K562 (cell line): ENCODE measurements at regions not wholly inside any gene's neighbourhood (a gene's known extent, or its start where the extent isn't known, plus 50 kb on each side); places are given as distances from the start of the nearest gene placed in this dataset.
A peak's percentile ranks its signal among the peaks of the same experiment; 100 is the strongest.

Experiments
- ATAC-seq: fragments of 200-7000 bp; cut with Tn5 transposase; 3 replicates; pipeline ENCODE4 v1.9.1; 2020; ENCODE audit warnings: moderate library complexity
- BruUV-seq: library from RNA; stranded (reverse); fragments of 400-500 nt; replicated peaks from 2 replicates; lab custom pipeline; 2021; lab: Mats Ljungman, UMichigan
- CTCF ChIA-PET: fragments of 300-600 bp; formaldehyde crosslinking; extraction: SDS; loops from one replicate; lab custom pipeline; 2021; ENCODE audit warnings: low intra/inter-chr PET ratio; lab: Yijun Ruan, JAX
- POLR2A ChIA-PET: fragments of 300-600, 350-650 bp; sonication (Branson Sonifier 250); formaldehyde crosslinking; extraction: SDS; loops from one replicate; lab custom pipeline; 2021; ENCODE audit warnings: antibody characterized with exemption, inconsistent platforms; lab: Yijun Ruan, JAX
- DNase-seq, 4 experiments: peaks; one replicate each; pipeline versions ENCODE4 v3.0.0 to v3.0.0-alpha.2; 2011 to 2018; ENCODE audit warnings: low spot score in 3 of 4, mixed read lengths in 3 of 4; ENCODE audit errors: extremely low read depth in 1 of 4
- FAIRE-seq: peaks from 2 replicates; lab custom pipeline; 2011; peaks lifted over from hg19 to GRCh38; lab: Jason Lieb, UNC
- H2AFZ ChIP-seq: 2 replicates; pipeline ENCODE4 v1.6.0; 2011; ENCODE audit warnings: low read depth, low read length, control low read depth, inconsistent platforms
- H3K27ac ChIP-seq: fragments of 200-600 bp; 3 replicates; pipeline ENCODE4 v1.8.0; 2011; ENCODE audit warnings: low read depth, mild to moderate bottlenecking, control low read depth, inconsistent platforms, low read length, moderate library complexity, mixed read lengths; ENCODE audit errors: extremely low read depth
- H3K27me3 ChIP-seq, 2 experiments: fragments of 300-600 bp in 1 of 2; 2 replicates in 1 of 2; 3 replicates in 1 of 2; pipeline versions ENCODE4 v1.6.0 to v1.8.0; 2011; ENCODE audit warnings: inconsistent platforms in 2 of 2, low read length in 2 of 2, mild to moderate bottlenecking in 1 of 2, mixed read lengths in 1 of 2, moderate library complexity in 1 of 2; ENCODE audit not compliant: control insufficient read depth in 2 of 2, insufficient read depth in 2 of 2
- H3K36me3 ChIP-seq: fragments of 300-600 bp; 3 replicates; pipeline ENCODE4 v1.8.0; 2011; ENCODE audit warnings: mild to moderate bottlenecking, low read length, inconsistent platforms; ENCODE audit not compliant: control insufficient read depth, insufficient read depth
- H3K4me1 ChIP-seq, 2 experiments: fragments of 200-600 bp in 1 of 2; replicated peaks in 1 of 2; 2 replicates in 1 of 2; 3 replicates in 1 of 2; pipeline versions ENCODE4 v1.5.1 to v1.8.0; 2011; ENCODE audit warnings: inconsistent platforms in 2 of 2, low read length in 2 of 2, mild to moderate bottlenecking in 1 of 2, mixed read lengths in 1 of 2, moderate library complexity in 1 of 2; ENCODE audit not compliant: control insufficient read depth in 2 of 2, insufficient read depth in 2 of 2
- H3K4me2 ChIP-seq: 2 replicates; pipeline ENCODE4 v1.6.1; 2011; ENCODE audit warnings: low read length, control low read depth, inconsistent platforms, mixed read lengths; ENCODE audit not compliant: insufficient read depth
- H3K4me3 ChIP-seq: fragments of 200-600 bp; sonication (generic), shearing (Covaris generic); 2 replicates; pipeline ENCODE4 v1.5.1; 2016; ENCODE audit warnings: control low read depth, inconsistent platforms
- H3K79me2 ChIP-seq: fragments of 200-600 bp; 3 replicates; pipeline ENCODE4 v1.8.0; 2011; ENCODE audit warnings: low read length, inconsistent platforms; ENCODE audit not compliant: control insufficient read depth, insufficient read depth
- H3K9ac ChIP-seq, 2 experiments: 2 replicates each; pipeline versions ENCODE4 v1.6.0 to v1.6.1; 2011; ENCODE audit warnings: low read depth in 2 of 2, low read length in 2 of 2, control low read depth in 1 of 2, inconsistent platforms in 1 of 2, mild to moderate bottlenecking in 1 of 2, mixed read lengths in 1 of 2; ENCODE audit not compliant: insufficient read depth in 1 of 2
- H3K9me1 ChIP-seq: one replicate; pipeline ENCODE4 v1.6.0; 2011; ENCODE audit warnings: inconsistent platforms, mild to moderate bottlenecking, low read length, moderate library complexity; ENCODE audit not compliant: control insufficient read depth, insufficient read depth
- H3K9me3 ChIP-seq: replicated peaks from 2 replicates; pipeline ENCODE4 v1.5.1; 2011; ENCODE audit warnings: low read depth, low read length, inconsistent platforms; ENCODE audit not compliant: control insufficient read depth, insufficient read depth
- H4K20me1 ChIP-seq: replicated peaks from 2 replicates; pipeline ENCODE4 v1.6.1; 2011; ENCODE audit warnings: low read length, inconsistent platforms, mixed read lengths; ENCODE audit not compliant: control insufficient read depth, insufficient read depth
- CREM ChIP-seq: IDR thresholded peaks from 2 replicates; pipeline ENCODE4 v1.6.1; 2014; ENCODE audit warnings: antibody characterized with exemption, low read depth
- ELF4 ChIP-seq: fragments of 450-650 bp; formaldehyde crosslinking; IDR thresholded peaks from 2 replicates; pipeline ENCODE4 v1.4.0; 2022; ENCODE audit warnings: missing genetic modification characterization
- KAT2B ChIP-seq: IDR thresholded peaks from one replicate; pipeline ENCODE4 v1.6.1; 2012; ENCODE audit warnings: low read depth, mild to moderate bottlenecking, control low read depth, inconsistent platforms, low read length, moderate library complexity
- U2AF1 ChIP-seq: fragments of 200-400 bp; formaldehyde crosslinking; optimal IDR thresholded peaks from 2 replicates; pipeline ENCODE3; 2017; ENCODE audit warnings: mild to moderate bottlenecking, low read depth, low read length, moderate library complexity
- ZFX ChIP-seq: sonication (generic); formaldehyde crosslinking; IDR thresholded peaks from 2 replicates; pipeline ENCODE4 v1.8.0; 2022; ENCODE audit warnings: mild to moderate bottlenecking, missing genetic modification reagents, moderate library complexity
- ZNF212 ChIP-seq: fragments of 450-650 bp; formaldehyde crosslinking; IDR thresholded peaks from 2 replicates; pipeline ENCODE4 v1.4.0; 2020; ENCODE audit warnings: mild to moderate bottlenecking
- WGBS: fragments of 100-300 bp; shearing (Covaris generic); methylation state at CpG from one replicate; pipeline ENCODE4 v1.1.6; 2016; ENCODE audit warnings: low coverage, mixed read lengths; ENCODE audit not compliant: insufficient coverage; ENCODE audit errors: missing lambda C conversion rate; 5-methylcytosine and 5-hydroxymethylcytosine counted together
- in situ Hi-C: fragments of 300-500 bp; cut with MboI; formaldehyde crosslinking; loops from 4 replicates; pipeline ENCODE4 v1.15.0; 2018; ENCODE audit warnings: inconsistent platforms, mixed read lengths
- intact Hi-C: fragments of 100-400 bp; cut with micrococcal nuclease; formaldehyde crosslinking; loops from 2 replicates; pipeline ENCODE4 v1.14.2; 2022
- TF ChIP-seq, protein P1 (sequence below): fragments of 450-650 bp; formaldehyde crosslinking; IDR thresholded peaks from 2 replicates; pipeline ENCODE4 v1.4.0; 2020; ENCODE audit warnings: mild to moderate bottlenecking, moderate library complexity
- TF ChIP-seq, protein P2 (sequence below): fragments of 200-800 bp; sonication (Bioruptor generic); IDR thresholded peaks from 2 replicates; pipeline ENCODE4 v1.6.1; 2016; ENCODE audit warnings: missing genetic modification characterization, missing compliant biosample characterization
- TF ChIP-seq, protein P3 (sequence below): fragments of 450-650 bp; IDR thresholded peaks from 2 replicates; pipeline ENCODE4 v1.6.1; 2017; ENCODE audit warnings: antibody characterized with exemption, mild to moderate bottlenecking

DNA sequence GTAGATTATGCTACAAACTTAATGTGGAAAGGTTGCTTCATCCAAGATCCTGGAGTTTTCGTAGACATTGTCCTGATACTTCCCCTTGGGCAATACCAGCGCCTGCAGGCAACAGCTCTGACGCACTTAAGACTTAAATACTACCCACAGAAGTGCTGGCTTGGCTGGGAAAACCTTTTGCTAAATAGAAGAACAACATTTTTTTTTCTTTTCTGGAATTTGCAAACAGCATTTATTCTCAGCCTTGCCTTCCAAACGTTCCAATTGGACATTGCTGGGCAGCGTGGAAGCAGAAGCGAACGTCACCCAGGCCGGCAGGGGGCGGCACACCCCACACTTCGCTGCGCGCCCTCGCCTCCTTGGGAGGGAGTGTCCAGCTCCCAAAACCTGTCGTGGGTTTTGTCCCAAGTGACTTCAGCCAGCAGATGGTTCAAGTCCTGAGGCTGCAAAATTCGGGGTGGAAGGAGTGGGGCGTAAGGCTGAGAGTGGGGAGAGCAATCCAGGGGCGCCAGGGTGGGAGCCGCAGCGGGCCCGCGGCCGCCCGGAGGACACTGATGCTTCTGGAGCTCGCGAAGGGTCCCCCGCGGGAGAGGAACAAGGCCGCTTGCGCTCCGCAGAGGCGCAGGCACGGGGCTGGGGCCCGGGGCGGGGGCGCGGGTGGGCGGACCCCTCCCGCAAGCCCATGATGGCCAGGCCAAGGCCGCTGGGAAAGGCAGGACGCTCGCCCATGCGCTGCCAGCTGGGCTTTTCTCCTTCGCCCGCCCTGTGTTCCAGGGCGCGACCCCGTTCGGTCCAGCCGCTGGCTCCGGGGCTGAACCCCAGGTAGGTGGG is 60.8 kb upstream of the MAP3K4 start:
- peaks cover 6 to 16% of the 10 kb centered on the region in 2 experiments; a peak in 4 of 5 replicates for H3K4me1 ChIP-seq
- CTCF ChIA-PET, result no interaction called here
- FAIRE-seq (no peak), ATAC-seq (no peak), DNase-seq (peak in 2 of 4 experiments; percentile 28)
- POLR2A ChIA-PET, result no interaction called here
- no peak overlapping the region for H3K4me2 ChIP-seq
- no peak overlapping the region for H2AFZ ChIP-seq
- H3K4me3 ChIP-seq, result no peak overlapping the region
- H3K9me3 ChIP-seq, result no peaks in the 10 kb centered on the region
- H3K79me2 ChIP-seq, result no peaks in the 10 kb centered on the region
- no TSS peak for BruUV-seq
- no peaks in the 10 kb centered on the region; a peak in 1 of 5 replicates for H3K27me3 ChIP-seq
- H3K36me3 ChIP-seq, result no peaks in the 10 kb centered on the region
- H4K20me1 ChIP-seq, result no peaks in the 10 kb centered on the region
- in situ Hi-C loops (loop anchor here (5.0 kb wide), 1 partner anchor 447 kb away; no protein-coding TSS in a partner anchor), intact Hi-C loops (loop anchor here (2.0 to 5.0 kb wide), 2 partner anchors 62 to 442 kb away; partner anchors contain the start of gene MAP3K4)
- H3K9ac ChIP-seq, result no peak overlapping the region
- 62% methylated on average over 32 of the region's 50 CpGs for WGBS
- no peak overlapping the region for H3K27ac ChIP-seq
- no peaks in the 10 kb centered on the region for H3K9me1 ChIP-seq
- no peak for TF ChIP-seq KAT2B
- no peak for TF ChIP-seq ELF4
- no peak for TF ChIP-seq U2AF1
- TF ChIP-seq, protein P1, sequence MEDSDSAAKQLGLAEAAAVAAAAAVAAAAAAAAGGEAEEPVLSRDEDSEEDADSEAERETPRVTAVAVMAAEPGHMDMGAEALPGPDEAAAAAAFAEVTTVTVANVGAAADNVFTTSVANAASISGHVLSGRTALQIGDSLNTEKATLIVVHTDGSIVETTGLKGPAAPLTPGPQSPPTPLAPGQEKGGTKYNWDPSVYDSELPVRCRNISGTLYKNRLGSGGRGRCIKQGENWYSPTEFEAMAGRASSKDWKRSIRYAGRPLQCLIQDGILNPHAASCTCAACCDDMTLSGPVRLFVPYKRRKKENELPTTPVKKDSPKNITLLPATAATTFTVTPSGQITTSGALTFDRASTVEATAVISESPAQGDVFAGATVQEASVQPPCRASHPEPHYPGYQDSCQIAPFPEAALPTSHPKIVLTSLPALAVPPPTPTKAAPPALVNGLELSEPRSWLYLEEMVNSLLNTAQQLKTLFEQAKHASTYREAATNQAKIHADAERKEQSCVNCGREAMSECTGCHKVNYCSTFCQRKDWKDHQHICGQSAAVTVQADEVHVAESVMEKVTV (CRISPR knock-in tag), result 0 out of 2 replicates have a peak, but pooled peaks have one; percentile 31
- TF ChIP-seq, protein P2, sequence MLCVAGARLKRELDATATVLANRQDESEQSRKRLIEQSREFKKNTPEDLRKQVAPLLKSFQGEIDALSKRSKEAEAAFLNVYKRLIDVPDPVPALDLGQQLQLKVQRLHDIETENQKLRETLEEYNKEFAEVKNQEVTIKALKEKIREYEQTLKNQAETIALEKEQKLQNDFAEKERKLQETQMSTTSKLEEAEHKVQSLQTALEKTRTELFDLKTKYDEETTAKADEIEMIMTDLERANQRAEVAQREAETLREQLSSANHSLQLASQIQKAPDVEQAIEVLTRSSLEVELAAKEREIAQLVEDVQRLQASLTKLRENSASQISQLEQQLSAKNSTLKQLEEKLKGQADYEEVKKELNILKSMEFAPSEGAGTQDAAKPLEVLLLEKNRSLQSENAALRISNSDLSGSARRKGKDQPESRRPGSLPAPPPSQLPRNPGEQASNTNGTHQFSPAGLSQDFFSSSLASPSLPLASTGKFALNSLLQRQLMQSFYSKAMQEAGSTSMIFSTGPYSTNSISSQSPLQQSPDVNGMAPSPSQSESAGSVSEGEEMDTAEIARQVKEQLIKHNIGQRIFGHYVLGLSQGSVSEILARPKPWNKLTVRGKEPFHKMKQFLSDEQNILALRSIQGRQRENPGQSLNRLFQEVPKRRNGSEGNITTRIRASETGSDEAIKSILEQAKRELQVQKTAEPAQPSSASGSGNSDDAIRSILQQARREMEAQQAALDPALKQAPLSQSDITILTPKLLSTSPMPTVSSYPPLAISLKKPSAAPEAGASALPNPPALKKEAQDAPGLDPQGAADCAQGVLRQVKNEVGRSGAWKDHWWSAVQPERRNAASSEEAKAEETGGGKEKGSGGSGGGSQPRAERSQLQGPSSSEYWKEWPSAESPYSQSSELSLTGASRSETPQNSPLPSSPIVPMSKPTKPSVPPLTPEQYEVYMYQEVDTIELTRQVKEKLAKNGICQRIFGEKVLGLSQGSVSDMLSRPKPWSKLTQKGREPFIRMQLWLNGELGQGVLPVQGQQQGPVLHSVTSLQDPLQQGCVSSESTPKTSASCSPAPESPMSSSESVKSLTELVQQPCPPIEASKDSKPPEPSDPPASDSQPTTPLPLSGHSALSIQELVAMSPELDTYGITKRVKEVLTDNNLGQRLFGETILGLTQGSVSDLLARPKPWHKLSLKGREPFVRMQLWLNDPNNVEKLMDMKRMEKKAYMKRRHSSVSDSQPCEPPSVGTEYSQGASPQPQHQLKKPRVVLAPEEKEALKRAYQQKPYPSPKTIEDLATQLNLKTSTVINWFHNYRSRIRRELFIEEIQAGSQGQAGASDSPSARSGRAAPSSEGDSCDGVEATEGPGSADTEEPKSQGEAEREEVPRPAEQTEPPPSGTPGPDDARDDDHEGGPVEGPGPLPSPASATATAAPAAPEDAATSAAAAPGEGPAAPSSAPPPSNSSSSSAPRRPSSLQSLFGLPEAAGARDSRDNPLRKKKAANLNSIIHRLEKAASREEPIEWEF (CRISPR knock-in tag), result no peak
- TF ChIP-seq, protein P3, sequence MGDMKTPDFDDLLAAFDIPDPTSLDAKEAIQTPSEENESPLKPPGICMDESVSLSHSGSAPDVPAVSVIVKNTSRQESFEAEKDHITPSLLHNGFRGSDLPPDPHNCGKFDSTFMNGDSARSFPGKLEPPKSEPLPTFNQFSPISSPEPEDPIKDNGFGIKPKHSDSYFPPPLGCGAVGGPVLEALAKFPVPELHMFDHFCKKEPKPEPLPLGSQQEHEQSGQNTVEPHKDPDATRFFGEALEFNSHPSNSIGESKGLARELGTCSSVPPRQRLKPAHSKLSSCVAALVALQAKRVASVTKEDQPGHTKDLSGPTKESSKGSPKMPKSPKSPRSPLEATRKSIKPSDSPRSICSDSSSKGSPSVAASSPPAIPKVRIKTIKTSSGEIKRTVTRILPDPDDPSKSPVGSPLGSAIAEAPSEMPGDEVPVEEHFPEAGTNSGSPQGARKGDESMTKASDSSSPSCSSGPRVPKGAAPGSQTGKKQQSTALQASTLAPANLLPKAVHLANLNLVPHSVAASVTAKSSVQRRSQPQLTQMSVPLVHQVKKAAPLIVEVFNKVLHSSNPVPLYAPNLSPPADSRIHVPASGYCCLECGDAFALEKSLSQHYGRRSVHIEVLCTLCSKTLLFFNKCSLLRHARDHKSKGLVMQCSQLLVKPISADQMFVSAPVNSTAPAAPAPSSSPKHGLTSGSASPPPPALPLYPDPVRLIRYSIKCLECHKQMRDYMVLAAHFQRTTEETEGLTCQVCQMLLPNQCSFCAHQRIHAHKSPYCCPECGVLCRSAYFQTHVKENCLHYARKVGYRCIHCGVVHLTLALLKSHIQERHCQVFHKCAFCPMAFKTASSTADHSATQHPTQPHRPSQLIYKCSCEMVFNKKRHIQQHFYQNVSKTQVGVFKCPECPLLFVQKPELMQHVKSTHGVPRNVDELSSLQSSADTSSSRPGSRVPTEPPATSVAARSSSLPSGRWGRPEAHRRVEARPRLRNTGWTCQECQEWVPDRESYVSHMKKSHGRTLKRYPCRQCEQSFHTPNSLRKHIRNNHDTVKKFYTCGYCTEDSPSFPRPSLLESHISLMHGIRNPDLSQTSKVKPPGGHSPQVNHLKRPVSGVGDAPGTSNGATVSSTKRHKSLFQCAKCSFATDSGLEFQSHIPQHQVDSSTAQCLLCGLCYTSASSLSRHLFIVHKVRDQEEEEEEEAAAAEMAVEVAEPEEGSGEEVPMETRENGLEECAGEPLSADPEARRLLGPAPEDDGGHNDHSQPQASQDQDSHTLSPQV, result no peak
- TF ChIP-seq ZFX (CRISPR knock-in tag), result no peak
- 0 out of 2 replicates have a peak, but pooled peaks have one; percentile 44 for TF ChIP-seq CREM
- no peak for TF ChIP-seq ZNF212 (CRISPR knock-in tag)
